GM19328 (cell line): ENCODE measurements at regions not wholly inside any gene's neighbourhood (a gene's known extent, or its start where the extent isn't known, plus 50 kb on each side); places are given as distances from the start of the nearest gene placed in this dataset.
"Not testable (repeated sequence)": the region's sequence is repeated elsewhere in the genome, so short reads cannot be mapped to it uniquely, and the experiment has no call there.

Source experiments
- ATAC-seq: cut with Tn5 transposase; IDR thresholded peaks from one replicate; pipeline ENCODE4 v1.9.1; 2021; ENCODE audit warnings: mild to moderate bottlenecking, moderate library complexity; ENCODE audit not compliant: unreplicated experiment

GRCh38 chr3:22659651-22660475, 543.3 kb upstream of the UBE2E2 start:
- ATAC-seq = no peak

- no peak for ATAC-seq
Measured at GRCh38 chr3:22660606-22661005, 542.5 kb upstream of the UBE2E2 start.

GRCh38 chr3:22661121-22661700, 541.9 kb upstream of the UBE2E2 start:
- no peak for ATAC-seq

GRCh38 chr3:22665528-22665927, 537.6 kb upstream of the UBE2E2 start:
- no peak for ATAC-seq

- no peak for ATAC-seq
Measured at GRCh38 chr3:22666736-22667135, 536.4 kb upstream of the UBE2E2 start.

- no peak for ATAC-seq
Measured at GRCh38 chr3:22671848-22672247, 531.3 kb upstream of the UBE2E2 start.

- no peak for ATAC-seq
Measured at GRCh38 chr3:22684739-22685138, 518.4 kb upstream of the UBE2E2 start.

GRCh38 chr3:22685597-22685996, 517.5 kb upstream of the UBE2E2 start:
- no peak for ATAC-seq

- ATAC-seq = no peak
Measured at GRCh38 chr3:22691407-22691806, 511.7 kb upstream of the UBE2E2 start.

GRCh38 chr3:22691856-22692628, 511.1 kb upstream of the UBE2E2 start:
- ATAC-seq = no peak

GRCh38 chr3:22700876-22701275, 502.3 kb upstream of the UBE2E2 start:
- no peak for ATAC-seq

- no peak for ATAC-seq
Measured at GRCh38 chr3:22704166-22704565, 499.0 kb upstream of the UBE2E2 start.

GRCh38 chr3:22704571-22705354, 498.4 kb upstream of the UBE2E2 start:
- no peak for ATAC-seq

GRCh38 chr3:22706922-22707321, 496.2 kb upstream of the UBE2E2 start:
- not testable (repeated sequence) for ATAC-seq

GRCh38 chr3:22713936-22714335, 489.2 kb upstream of the UBE2E2 start:
- ATAC-seq = no peak

GRCh38 chr3:22714749-22715148, 488.4 kb upstream of the UBE2E2 start:
- no peak for ATAC-seq

GRCh38 chr3:22720596-22720995, 482.5 kb upstream of the UBE2E2 start:
- no peak for ATAC-seq

GRCh38 chr3:22724420-22724819, 478.7 kb upstream of the UBE2E2 start:
- ATAC-seq = no peak

GRCh38 chr3:22728406-22728805, 474.7 kb upstream of the UBE2E2 start:
- no peak for ATAC-seq

GRCh38 chr3:22729212-22729611, 473.9 kb upstream of the UBE2E2 start:
- ATAC-seq = no peak

GRCh38 chr3:22729981-22730380, 473.1 kb upstream of the UBE2E2 start:
- ATAC-seq = no peak
